HG03558 (cell line): ENCODE measurements at regions not wholly inside any gene's neighbourhood (a gene's known extent, or its start where the extent isn't known, plus 50 kb on each side); places are given as distances from the start of the nearest gene placed in this dataset.
"Not testable (repeated sequence)": the region's sequence is repeated elsewhere in the genome, so short reads cannot be mapped to it uniquely, and the experiment has no call there.

ENCODE experiments used
- ATAC-seq: cut with Tn5 transposase; IDR thresholded peaks from one replicate; pipeline ENCODE4 v1.9.1; 2021; ENCODE audit warnings: moderate number of reproducible peaks; ENCODE audit not compliant: unreplicated experiment; ENCODE audit errors: extremely low read depth

- no peak for ATAC-seq
Measured at GRCh38 chr2:107669335-107669734, 157.4 kb upstream of the RGPD4 start.

GRCh38 chr2:107681936-107682335 lies 144.8 kb upstream of the RGPD4 start:
- no peak for ATAC-seq

GRCh38 chr2:107684421-107684820 lies 142.3 kb upstream of the RGPD4 start:
- no peak for ATAC-seq

GRCh38 chr2:107685421-107685986 lies 141.2 kb upstream of the RGPD4 start:
- no peak for ATAC-seq

GRCh38 chr2:107687073-107687472 lies 139.6 kb upstream of the RGPD4 start:
- no peak for ATAC-seq

- no peak for ATAC-seq
Measured at GRCh38 chr2:107688135-107688534, 138.6 kb upstream of the RGPD4 start.

GRCh38 chr2:107693604-107694003 lies 133.1 kb upstream of the RGPD4 start:
- ATAC-seq, result no peak

- no peak for ATAC-seq
Measured at GRCh38 chr2:107694667-107695066, 132.0 kb upstream of the RGPD4 start.

- no peak for ATAC-seq
Measured at GRCh38 chr2:107697385-107697784, 129.3 kb upstream of the RGPD4 start.

GRCh38 chr2:107698861-107699260 lies 127.8 kb upstream of the RGPD4 start:
- no peak for ATAC-seq

GRCh38 chr2:107700073-107700472 lies 126.6 kb upstream of the RGPD4 start:
- ATAC-seq, result no peak

- no peak for ATAC-seq
Measured at GRCh38 chr2:107711941-107712340, 114.8 kb upstream of the RGPD4 start.

- no peak for ATAC-seq
Measured at GRCh38 chr2:107712857-107713256, 113.8 kb upstream of the RGPD4 start.

GRCh38 chr2:107717661-107718060 lies 109.0 kb upstream of the RGPD4 start:
- no peak for ATAC-seq

GRCh38 chr2:107719141-107719540 lies 107.6 kb upstream of the RGPD4 start:
- ATAC-seq, result no peak

- ATAC-seq, result no peak
Measured at GRCh38 chr2:107719836-107720235, 106.9 kb upstream of the RGPD4 start.

- no peak for ATAC-seq
Measured at GRCh38 chr2:107721178-107721577, 105.5 kb upstream of the RGPD4 start.

GRCh38 chr2:107721586-107721985 lies 105.1 kb upstream of the RGPD4 start:
- ATAC-seq, result no peak

GRCh38 chr2:107725824-107726223 lies 100.9 kb upstream of the RGPD4 start:
- not testable (repeated sequence) for ATAC-seq

- no peak for ATAC-seq
Measured at GRCh38 chr2:107727318-107727717, 99.4 kb upstream of the RGPD4 start.

- no peak for ATAC-seq
Measured at GRCh38 chr2:107728586-107728985, 98.1 kb upstream of the RGPD4 start.

- no peak for ATAC-seq
Measured at GRCh38 chr2:107729440-107729839, 97.3 kb upstream of the RGPD4 start.

GRCh38 chr2:107730898-107731297 lies 95.8 kb upstream of the RGPD4 start:
- no peak for ATAC-seq
